ENCODE measurements at regions not wholly inside any gene's neighbourhood (a gene's known extent, or its start where the extent isn't known, plus 50 kb on each side); places are given as distances from the start of the nearest gene placed in this dataset.

DNA sequence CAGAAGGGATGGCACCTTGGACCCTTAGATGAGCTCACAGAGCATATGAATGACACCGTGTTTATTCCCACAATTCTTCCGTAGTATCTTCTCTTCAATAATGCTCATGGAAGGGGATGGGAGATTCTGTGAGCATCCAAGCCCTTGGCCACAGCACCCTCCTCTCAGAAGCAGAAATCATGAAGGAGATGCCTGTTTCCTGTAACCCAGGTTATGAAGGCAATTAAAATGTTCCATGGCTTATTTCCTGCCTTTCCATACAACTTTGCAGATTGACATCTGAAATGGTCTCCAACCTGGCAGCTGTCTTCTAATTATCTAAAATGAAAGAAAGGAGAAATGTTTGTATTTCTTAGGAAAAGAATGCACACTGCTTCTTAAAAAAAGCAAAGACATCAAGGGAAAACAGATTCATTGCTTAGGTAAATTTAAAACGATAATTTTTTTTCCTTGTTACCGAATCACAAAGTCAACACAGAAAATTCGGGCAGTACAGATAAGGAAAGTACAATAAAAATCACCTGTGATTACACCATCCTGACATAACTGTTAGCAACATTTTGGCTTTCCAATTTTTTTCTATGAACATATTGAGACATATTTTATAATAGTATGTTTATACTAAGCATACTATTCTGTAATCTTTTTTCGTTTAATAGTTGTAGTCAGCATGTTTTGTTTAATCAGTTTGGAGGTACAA is 128.5 kb downstream of the SQOR start:
- no peak for DNase-seq
- no peaks in the 10 kb centered on the region for H3K36me3 ChIP-seq
- H3K27ac ChIP-seq: no peak overlapping the region
- H3K9me3 ChIP-seq (ENCODE audit: severe bottlenecking): no peaks in the 10 kb centered on the region
- TF ChIP-seq, protein P1, sequence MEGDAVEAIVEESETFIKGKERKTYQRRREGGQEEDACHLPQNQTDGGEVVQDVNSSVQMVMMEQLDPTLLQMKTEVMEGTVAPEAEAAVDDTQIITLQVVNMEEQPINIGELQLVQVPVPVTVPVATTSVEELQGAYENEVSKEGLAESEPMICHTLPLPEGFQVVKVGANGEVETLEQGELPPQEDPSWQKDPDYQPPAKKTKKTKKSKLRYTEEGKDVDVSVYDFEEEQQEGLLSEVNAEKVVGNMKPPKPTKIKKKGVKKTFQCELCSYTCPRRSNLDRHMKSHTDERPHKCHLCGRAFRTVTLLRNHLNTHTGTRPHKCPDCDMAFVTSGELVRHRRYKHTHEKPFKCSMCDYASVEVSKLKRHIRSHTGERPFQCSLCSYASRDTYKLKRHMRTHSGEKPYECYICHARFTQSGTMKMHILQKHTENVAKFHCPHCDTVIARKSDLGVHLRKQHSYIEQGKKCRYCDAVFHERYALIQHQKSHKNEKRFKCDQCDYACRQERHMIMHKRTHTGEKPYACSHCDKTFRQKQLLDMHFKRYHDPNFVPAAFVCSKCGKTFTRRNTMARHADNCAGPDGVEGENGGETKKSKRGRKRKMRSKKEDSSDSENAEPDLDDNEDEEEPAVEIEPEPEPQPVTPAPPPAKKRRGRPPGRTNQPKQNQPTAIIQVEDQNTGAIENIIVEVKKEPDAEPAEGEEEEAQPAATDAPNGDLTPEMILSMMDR (IDR thresholded peaks at IDR 0.05; ENCODE audit: low read depth, low read length): no peak
- no peak overlapping the region for H3K4me3 ChIP-seq (ENCODE audit: low read depth, low read length)
- no peaks in the 10 kb centered on the region for H3K27me3 ChIP-seq (ENCODE audit: insufficient read depth, low read depth, severe bottlenecking)

DNA sequence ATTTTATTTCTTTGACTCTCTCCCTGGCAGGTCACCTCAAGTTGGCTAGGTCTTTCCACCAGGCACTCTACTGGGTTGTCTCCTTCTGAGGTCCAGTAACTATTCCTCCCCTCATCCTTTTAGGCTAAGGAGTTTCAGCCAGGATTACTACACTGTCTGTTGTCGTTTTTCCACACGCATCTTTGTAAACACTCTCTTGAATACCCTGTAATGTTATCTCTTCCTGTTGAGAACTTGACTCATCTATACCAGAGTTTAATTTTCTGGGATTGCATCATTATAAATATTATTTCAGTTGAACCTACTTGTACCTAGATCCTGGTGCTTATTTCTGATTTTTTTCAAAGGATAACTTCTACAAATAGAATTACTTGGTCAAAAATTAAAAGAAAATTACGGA is 138.3 kb downstream of the SQOR start:
- no peak for DNase-seq
- no peaks in the 10 kb centered on the region for H3K36me3 ChIP-seq
- no peak overlapping the region for H3K27ac ChIP-seq

DNA sequence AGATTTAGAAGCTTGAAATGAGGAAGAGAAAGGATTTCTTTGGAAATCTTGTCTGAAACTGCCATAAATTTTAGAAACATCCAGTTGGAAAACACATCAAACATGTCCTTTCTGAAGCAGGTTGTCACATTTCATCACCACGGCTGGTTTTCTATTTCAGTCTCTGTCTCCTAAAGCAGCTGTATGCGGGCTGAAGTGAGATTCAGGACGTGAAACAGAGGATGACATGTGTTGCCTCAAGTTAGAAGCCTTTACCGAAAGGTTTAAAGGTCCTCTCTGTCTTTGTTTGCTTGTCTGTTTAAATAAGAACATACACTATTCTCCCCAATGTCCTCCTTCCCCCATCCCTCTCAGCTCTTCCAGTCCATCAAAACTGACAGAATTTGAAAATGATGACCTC is 141.9 kb downstream of the SQOR start:
- Histone ChIP-seq H3K4me3 (ENCODE audit: low read depth, low read length) (no peak overlapping the region), H3K9me3 (ENCODE audit: severe bottlenecking) (peaks cover 2% of the 10 kb centered on the region), H3K27ac (no peak overlapping the region), H3K36me3 (no peaks in the 10 kb centered on the region), H3K27me3 (ENCODE audit: insufficient read depth, low read depth, severe bottlenecking) (no peaks in the 10 kb centered on the region)
- no peak for DNase-seq
- TF ChIP-seq, protein P1 (IDR thresholded peaks at IDR 0.05; ENCODE audit: low read depth, low read length): no peak

More for the DNA sequence above, 138.3 kb downstream of the SQOR start:
- peaks cover 2% of the 10 kb centered on the region for H3K9me3 ChIP-seq (ENCODE audit: severe bottlenecking)
- no peak overlapping the region for H3K4me3 ChIP-seq (ENCODE audit: low read depth, low read length)
- TF ChIP-seq, protein P1 (IDR thresholded peaks at IDR 0.05; ENCODE audit: low read depth, low read length): no peak
- H3K27me3 ChIP-seq (ENCODE audit: insufficient read depth, low read depth, severe bottlenecking): no peaks in the 10 kb centered on the region

DNA sequence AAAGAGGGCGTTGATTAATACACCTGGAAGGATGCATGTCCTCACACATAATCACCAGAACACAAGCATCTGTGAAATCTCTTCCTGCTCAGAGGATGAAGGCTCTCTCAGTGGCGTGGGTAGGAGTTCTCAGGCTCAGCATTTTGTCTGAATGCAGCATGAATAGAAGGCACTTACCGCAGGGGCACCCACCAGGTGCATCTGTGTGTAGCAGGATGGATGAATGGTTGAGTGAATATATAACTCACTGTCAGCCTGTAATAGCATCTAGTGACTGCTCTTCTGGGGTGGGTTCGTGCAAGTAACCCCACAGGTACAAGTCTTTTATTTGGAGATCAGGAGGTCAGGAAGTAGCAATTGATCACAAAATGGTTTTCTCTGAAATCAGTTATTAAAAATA is 143.0 kb downstream of the SQOR start:
- H3K4me3 ChIP-seq (ENCODE audit: low read depth, low read length): no peak overlapping the region
- DNase-seq: no peak
- no peaks in the 10 kb centered on the region for H3K36me3 ChIP-seq
- H3K9me3 ChIP-seq (ENCODE audit: severe bottlenecking): peaks cover 2% of the 10 kb centered on the region
- H3K27ac ChIP-seq: no peak overlapping the region
- TF ChIP-seq, protein P1 (IDR thresholded peaks at IDR 0.05; ENCODE audit: low read depth, low read length): no peak
- no peaks in the 10 kb centered on the region for H3K27me3 ChIP-seq (ENCODE audit: insufficient read depth, low read depth, severe bottlenecking)

DNA sequence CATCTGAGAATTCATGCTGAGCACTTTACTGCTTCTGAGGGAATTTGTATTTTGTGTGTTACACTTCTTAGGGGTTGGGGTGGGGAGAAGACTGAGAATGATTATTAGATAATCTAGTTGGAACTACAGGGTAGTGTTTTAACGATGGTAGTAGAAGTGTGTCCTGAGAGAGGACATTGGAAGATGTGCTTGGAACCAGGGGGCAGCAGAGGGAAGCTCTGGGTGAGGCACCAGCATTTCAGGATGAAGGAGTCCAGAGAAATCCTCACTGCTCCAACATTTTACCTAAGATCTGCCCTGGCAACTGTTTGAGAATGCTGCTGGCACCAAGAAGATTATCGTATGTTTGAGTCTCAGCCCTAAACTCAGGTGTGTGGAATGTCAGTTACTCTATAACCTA is 145.5 kb downstream of the SQOR start:
- no peaks in the 10 kb centered on the region for H3K36me3 ChIP-seq
- H3K9me3 ChIP-seq (ENCODE audit: severe bottlenecking): peaks cover 2% of the 10 kb centered on the region
- no peaks in the 10 kb centered on the region for H3K27me3 ChIP-seq (ENCODE audit: insufficient read depth, low read depth, severe bottlenecking)
- DNase-seq: no peak
- TF ChIP-seq, protein P1 (IDR thresholded peaks at IDR 0.05; ENCODE audit: low read depth, low read length): peak; percentile 41; the same call in 1 of the 2 replicates
- H3K4me3 ChIP-seq (ENCODE audit: low read depth, low read length): no peak overlapping the region
- H3K27ac ChIP-seq: no peak overlapping the region

DNA sequence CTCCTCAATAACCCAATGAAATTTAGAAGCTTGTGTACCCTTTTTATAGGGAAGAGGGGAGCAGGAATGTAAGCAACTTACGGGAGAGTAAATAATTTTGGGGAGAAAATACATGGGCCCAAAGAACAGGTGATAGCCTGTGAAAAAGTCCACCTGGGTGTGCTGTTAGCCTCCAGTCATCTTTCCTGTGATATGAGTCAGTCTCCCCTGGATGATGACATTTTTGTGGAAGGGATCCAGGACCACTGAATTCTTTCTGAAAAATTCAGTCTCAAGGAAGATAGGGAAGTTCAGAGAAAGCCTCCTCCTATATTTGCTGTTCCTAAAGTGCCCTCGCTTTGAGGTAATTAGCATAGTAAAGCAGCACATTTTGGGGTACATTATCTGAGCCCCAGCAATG is 149.8 kb downstream of the SQOR start:
- Histone ChIP-seq H3K36me3 (no peaks in the 10 kb centered on the region), H3K4me3 (ENCODE audit: low read depth, low read length) (no peak overlapping the region), H3K27me3 (ENCODE audit: insufficient read depth, low read depth, severe bottlenecking) (no peaks in the 10 kb centered on the region), H3K9me3 (ENCODE audit: severe bottlenecking) (no peaks in the 10 kb centered on the region), H3K27ac (no peak overlapping the region)
- DNase-seq: no peak
- TF ChIP-seq, protein P1 (IDR thresholded peaks at IDR 0.05; ENCODE audit: low read depth, low read length): no peak

Measured in WERI-Rb-1 (cell line).